SK-N-SH (cell line): ENCODE measurements at regions not wholly inside any gene's neighbourhood (a gene's known extent, or its start where the extent isn't known, plus 50 kb on each side); places are given as distances from the start of the nearest gene placed in this dataset.

Source experiments
- CTCF ChIA-PET: fragments of 300-600, 350-600 bp; formaldehyde crosslinking; extraction: SDS; loops from one replicate; lab custom pipeline; 2021; lab: Yijun Ruan, JAX
- POLR2A ChIA-PET: fragments of 350-600 bp; sonication (Branson Sonifier 250); formaldehyde crosslinking; extraction: SDS; loops from one replicate; lab custom pipeline; 2020; ENCODE audit warnings: antibody characterized with exemption, inconsistent platforms; lab: Yijun Ruan, JAX
- DNase-seq: peaks from one replicate; pipeline ENCODE4 v3.0.0; 2012
- H2AFZ ChIP-seq: fragments of 200-600 bp; sonication (generic); 2 replicates; pipeline ENCODE4 v1.8.1; 2016; ENCODE audit warnings: antibody characterized with exemption, mild to moderate bottlenecking, low read depth
- H3F3A ChIP-seq: fragments of 200-600 bp; sonication (generic); replicated peaks from 2 replicates; pipeline ENCODE3; 2016; ENCODE audit warnings: antibody characterized with exemption, mild to moderate bottlenecking; ENCODE audit not compliant: insufficient read depth
- H3K27ac ChIP-seq, 2 experiments: fragments of 200-500 bp in 1 of 2; fragments of 200-600 bp in 1 of 2; sonication (Bioruptor generic) in 1 of 2; sonication (generic), shearing (Covaris generic) in 1 of 2; 2 replicates each; pipeline versions ENCODE4 v1.5.1 to v1.6.1; 2014 to 2016; ENCODE audit warnings: low read depth in 2 of 2, inconsistent platforms in 1 of 2, low read length in 1 of 2, mild to moderate bottlenecking in 1 of 2, mixed read lengths in 1 of 2
- H3K27me3 ChIP-seq: fragments of 200-600 bp; sonication (generic), shearing (Covaris generic); 2 replicates; pipeline ENCODE4 v1.6.1; 2016; ENCODE audit warnings: mixed run types; ENCODE audit not compliant: insufficient read depth
- H3K36me3 ChIP-seq, 2 experiments: fragments of 200-500 bp in 1 of 2; fragments of 200-600 bp in 1 of 2; sonication (Bioruptor generic) in 1 of 2; sonication (generic) in 1 of 2; replicated peaks in 1 of 2; 2 replicates each; pipeline versions ENCODE3 to v1.5.1; 2014 to 2016; ENCODE audit warnings: low read length in 1 of 2, mild to moderate bottlenecking in 1 of 2; ENCODE audit not compliant: insufficient read depth in 2 of 2, control insufficient read depth in 1 of 2
- H3K4me1 ChIP-seq, 2 experiments: fragments of 200-500 bp in 1 of 2; fragments of 200-600 bp in 1 of 2; sonication (Bioruptor generic) in 1 of 2; sonication (generic), shearing (Covaris generic) in 1 of 2; 2 replicates each; pipeline versions ENCODE4 v1.5.1 to v1.6.1; 2014 to 2016; ENCODE audit warnings: low read depth in 1 of 2, low read length in 1 of 2, mixed run types in 1 of 2; ENCODE audit not compliant: insufficient read depth in 2 of 2, control insufficient read depth in 1 of 2
- H3K4me2 ChIP-seq: fragments of 200-600 bp; sonication (generic), shearing (Covaris generic); 2 replicates; pipeline ENCODE4 v1.6.1; 2017; ENCODE audit warnings: mixed run types
- H3K4me3 ChIP-seq, 2 experiments: fragments of 200-500 bp in 1 of 2; fragments of 200-600 bp in 1 of 2; sonication (Bioruptor generic) in 1 of 2; sonication (generic), shearing (Covaris generic) in 1 of 2; 2 replicates each; pipeline versions ENCODE4 v1.5.1 to v1.8.1; 2014 to 2016; ENCODE audit warnings: low read depth in 2 of 2, inconsistent platforms in 1 of 2, low read length in 1 of 2, mild to moderate bottlenecking in 1 of 2, mixed read lengths in 1 of 2, moderate library complexity in 1 of 2
- H3K79me2 ChIP-seq: fragments of 200-600 bp; sonication (generic); 2 replicates; pipeline ENCODE4 v1.8.1; 2017; ENCODE audit warnings: mild to moderate bottlenecking; ENCODE audit not compliant: insufficient read depth
- H3K9ac ChIP-seq: fragments of 200-600 bp; sonication (generic); 2 replicates; pipeline ENCODE4 v1.6.1; 2017; ENCODE audit warnings: mixed run types
- H3K9me2 ChIP-seq: fragments of 200-600 bp; sonication (generic); 2 replicates; pipeline ENCODE4 v1.6.1; 2017; ENCODE audit warnings: mixed run types
- H3K9me3 ChIP-seq: fragments of 200-600 bp; sonication (generic); 2 replicates; pipeline ENCODE4 v1.6.1; 2017; ENCODE audit warnings: mixed run types, mild to moderate bottlenecking, moderate library complexity
- H4K20me1 ChIP-seq: fragments of 200-600 bp; sonication (generic); 2 replicates; pipeline ENCODE4 v1.6.1; 2017; ENCODE audit warnings: mild to moderate bottlenecking, mixed run types; ENCODE audit not compliant: insufficient read depth
- CHD2 ChIP-seq: fragments of 150-350 bp; IDR thresholded peaks from 2 replicates; pipeline ENCODE4 v1.6.1; 2018; ENCODE audit warnings: low read length; ENCODE audit not compliant: partially characterized antibody
- CTCF ChIP-seq: fragments of 200-600 bp; sonication (generic); IDR thresholded peaks from 2 replicates; pipeline ENCODE4 v1.6.1; 2017; ENCODE audit warnings: antibody characterized with exemption, mild to moderate bottlenecking, moderate library complexity
- ELF1 ChIP-seq: IDR thresholded peaks from 2 replicates; pipeline ENCODE4 v1.4.0; 2012
- EP300 ChIP-seq, 2 experiments: IDR thresholded peaks; 2 replicates each; pipeline versions ENCODE4 v1.4.0 to v1.6.1; 2012; ENCODE audit warnings: borderline replicate concordance in 1 of 2, low read depth in 1 of 2, low read length in 1 of 2
- EZH2phosphoT487 ChIP-seq: fragments of 200-600 bp; sonication (generic); IDR thresholded peaks from 2 replicates; pipeline ENCODE4 v1.6.1; 2017; ENCODE audit warnings: low read depth, mixed run types, mild to moderate bottlenecking, antibody characterized with exemption, moderate library complexity, borderline replicate concordance
- GABPA ChIP-seq: IDR thresholded peaks from 2 replicates; pipeline ENCODE4 v1.4.0; 2012; ENCODE audit warnings: low read depth, mild to moderate bottlenecking
- GATA2 ChIP-seq: sonication (generic); formaldehyde crosslinking; IDR thresholded peaks from 2 replicates; pipeline ENCODE4 v1.5.0; 2020; ENCODE audit warnings: mild to moderate bottlenecking, missing genetic modification reagents
- RAD21 ChIP-seq: IDR thresholded peaks from 2 replicates; pipeline ENCODE4 v1.6.1; 2012; ENCODE audit warnings: mild to moderate bottlenecking, low read length
- RCOR1 ChIP-seq: fragments of 150-350 bp; IDR thresholded peaks from 2 replicates; pipeline ENCODE4 v1.6.1; 2017; ENCODE audit warnings: antibody characterized with exemption, low read length
- RFX5 ChIP-seq: IDR thresholded peaks from 2 replicates; pipeline ENCODE4 v1.6.1; 2012; ENCODE audit warnings: mild to moderate bottlenecking, improper control_type of control experiment, low read length
- TAF1 ChIP-seq: IDR thresholded peaks from 2 replicates; pipeline ENCODE4 v1.6.1; 2012; ENCODE audit warnings: low read depth, mild to moderate bottlenecking, low read length, moderate library complexity, borderline replicate concordance
- TCF12 ChIP-seq: IDR thresholded peaks from 2 replicates; pipeline ENCODE4 v1.4.0; 2012
- TEAD4 ChIP-seq: IDR thresholded peaks from 2 replicates; pipeline ENCODE4 v1.4.0; 2012; ENCODE audit warnings: mild to moderate bottlenecking, borderline replicate concordance; ENCODE audit not compliant: insufficient read depth
- ZBTB33 ChIP-seq: IDR thresholded peaks from 2 replicates; pipeline ENCODE4 v1.4.0; 2012; ENCODE audit warnings: low read depth, borderline replicate concordance
- WGBS: methylation state at CpG from one replicate; pipeline ENCODE4 v1.1.6; 2017; ENCODE audit warnings: low lambda C conversion rate; 5-methylcytosine and 5-hydroxymethylcytosine counted together
- TF ChIP-seq, protein P1 (sequence below): fragments of 150-350 bp; IDR thresholded peaks from 2 replicates; pipeline ENCODE4 v1.6.1; 2016; ENCODE audit warnings: mild to moderate bottlenecking, low read depth, low read length
- TF ChIP-seq, protein P2 (sequence below): IDR thresholded peaks from 2 replicates; pipeline ENCODE4 v1.4.0; 2012; ENCODE audit warnings: low read depth, borderline replicate concordance

GRCh38 chr18:44624052-44624451 lies 56.6 kb upstream of the SETBP1 start (continued):
- TF ChIP-seq CTCF, result no peak
- TF ChIP-seq RAD21, result no peak
- TF ChIP-seq RFX5, result no peak
- TF ChIP-seq GATA2, result no peak

GRCh38 chr18:44625386-44625785 lies 55.3 kb upstream of the SETBP1 start:
- Histone ChIP-seq H3K36me3 (no peaks in the 10 kb centered on the region), H3K27me3 (no peaks in the 10 kb centered on the region), H3K9me2 (no peaks in the 10 kb centered on the region), H4K20me1 (no peaks in the 10 kb centered on the region), H2AFZ (no peak overlapping the region), H3K4me2 (no peak overlapping the region), H3K4me1 (peaks cover 0 to 9% of the 10 kb centered on the region in 2 experiments; a peak in 1 of 4 replicates), H3K4me3 (no peak overlapping the region), H3K9me3 (no peaks in the 10 kb centered on the region), H3K27ac (no peak overlapping the region), H3K79me2 (no peaks in the 10 kb centered on the region), H3K9ac (no peak overlapping the region), H3F3A (no peaks in the 10 kb centered on the region)
- whole genome bisulfite sequencing, result 94% methylated on average over 3 of the region's 3 CpGs
- ChIA-PET CTCF (no interaction called here), POLR2A (no interaction called here)
- TF ChIP-seq ELF1 (no peak), ZBTB33 (no peak), GABPA (no peak), TAF1 (no peak), CHD2 (no peak), EZH2phosphoT487 (no peak), RCOR1 (no peak), TEAD4 (no peak), GATA2 (no peak), EP300 (IDR thresholded peaks at IDR 0.05; ENCODE audit: borderline replicate concordance in 1 of 2, low read depth in 1 of 2, low read length in 1 of 2) (no peak), TCF12 (no peak)
- TF ChIP-seq, protein P1, sequence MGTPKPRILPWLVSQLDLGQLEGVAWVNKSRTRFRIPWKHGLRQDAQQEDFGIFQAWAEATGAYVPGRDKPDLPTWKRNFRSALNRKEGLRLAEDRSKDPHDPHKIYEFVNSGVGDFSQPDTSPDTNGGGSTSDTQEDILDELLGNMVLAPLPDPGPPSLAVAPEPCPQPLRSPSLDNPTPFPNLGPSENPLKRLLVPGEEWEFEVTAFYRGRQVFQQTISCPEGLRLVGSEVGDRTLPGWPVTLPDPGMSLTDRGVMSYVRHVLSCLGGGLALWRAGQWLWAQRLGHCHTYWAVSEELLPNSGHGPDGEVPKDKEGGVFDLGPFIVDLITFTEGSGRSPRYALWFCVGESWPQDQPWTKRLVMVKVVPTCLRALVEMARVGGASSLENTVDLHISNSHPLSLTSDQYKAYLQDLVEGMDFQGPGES, result no peak
- TF ChIP-seq, protein P2, sequence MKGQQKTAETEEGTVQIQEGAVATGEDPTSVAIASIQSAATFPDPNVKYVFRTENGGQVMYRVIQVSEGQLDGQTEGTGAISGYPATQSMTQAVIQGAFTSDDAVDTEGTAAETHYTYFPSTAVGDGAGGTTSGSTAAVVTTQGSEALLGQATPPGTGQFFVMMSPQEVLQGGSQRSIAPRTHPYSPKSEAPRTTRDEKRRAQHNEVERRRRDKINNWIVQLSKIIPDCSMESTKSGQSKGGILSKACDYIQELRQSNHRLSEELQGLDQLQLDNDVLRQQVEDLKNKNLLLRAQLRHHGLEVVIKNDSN, result no peak
- DNase-seq, result no peak
